T-cell (primary cell): ENCODE measurements at regions not wholly inside any gene's neighbourhood (a gene's known extent, or its start where the extent isn't known, plus 50 kb on each side); places are given as distances from the start of the nearest gene placed in this dataset.

Experiments
- ATAC-seq, 4 experiments: fragments of 200-7000 bp in 3 of 4; fragments of 150-1000 bp in 1 of 4; cut with Tn5 transposase; replicated peaks in 1 of 4; 1 replicate in 3 of 4; 2 replicates in 1 of 4; pipeline ENCODE4 v1.10.0; 2021; ENCODE audit warnings: moderate library complexity in 3 of 4, mild to moderate bottlenecking in 2 of 4, moderate number of reproducible peaks in 1 of 4
- CTCF ChIA-PET, 2 donors: fragments of 300-600 bp; sonication (Branson Sonifier 250); formaldehyde crosslinking; loops; one replicate each; lab custom pipeline; 2022; ENCODE audit warnings: antibody characterized with exemption in 2 of 2; lab: Charles Lee
- POLR2A ChIA-PET, 2 donors: fragments of 300-600 bp; sonication (Branson Sonifier 250); formaldehyde crosslinking; loops; one replicate each; lab custom pipeline; 2022; ENCODE audit warnings: antibody characterized with exemption in 2 of 2; lab: Charles Lee
- DNase-seq, 35 experiments: peaks; one replicate each; pipeline versions ENCODE4 v3.0.0 to v3.0.0-alpha.2; 2013 to 2023
- H3K27ac ChIP-seq: one replicate; pipeline ENCODE4 v1.5.1; 2013; ENCODE audit warnings: low read length
- H3K27me3 ChIP-seq, 2 experiments: replicated peaks in 1 of 2; 1 replicate in 1 of 2; 2 replicates in 1 of 2; pipeline versions ENCODE4 v1.6.1 to v1.7.0; 2013; ENCODE audit warnings: low read length in 1 of 2, mixed read lengths in 1 of 2; ENCODE audit not compliant: control insufficient read depth in 2 of 2, insufficient read depth in 2 of 2; ENCODE audit errors: extremely low read depth in 1 of 2
- H3K36me3 ChIP-seq, 2 donors: 1 replicate in 1 of 2; 2 replicates in 1 of 2; pipeline versions ENCODE4 v1.6.1 to v1.7.0; 2013; ENCODE audit warnings: low read length in 1 of 2; ENCODE audit not compliant: control insufficient read depth in 2 of 2, insufficient read depth in 1 of 2; ENCODE audit errors: extremely low read depth in 1 of 2
- H3K4me1 ChIP-seq, 2 experiments: 1 replicate in 1 of 2; 2 replicates in 1 of 2; pipeline versions ENCODE4 v1.6.1 to v1.7.0; 2013; ENCODE audit warnings: low read length in 2 of 2, mixed read lengths in 1 of 2; ENCODE audit not compliant: insufficient read depth in 2 of 2, control insufficient read depth in 1 of 2; ENCODE audit errors: extremely low read depth in 1 of 2
- H3K4me3 ChIP-seq, 2 donors: 1 replicate in 1 of 2; 2 replicates in 1 of 2; pipeline versions ENCODE4 v1.5.1 to v1.7.0; 2013; ENCODE audit warnings: mild to moderate bottlenecking in 2 of 2, low read length in 1 of 2, moderate library complexity in 1 of 2; ENCODE audit not compliant: control insufficient read depth in 1 of 2; ENCODE audit errors: extremely low read depth in 1 of 2
- H3K9me3 ChIP-seq: 2 replicates; pipeline ENCODE4 v1.7.0; 2013
- H3K27ac Mint-ChIP-seq, 2 donors: one replicate each; pipeline ENCODE4 v1.8.0; 2020 to 2021; ENCODE audit warnings: mild to moderate bottlenecking in 2 of 2, mixed read lengths in 2 of 2
- H3K27me3 Mint-ChIP-seq, 2 donors: one replicate each; pipeline ENCODE4 v1.8.0; 2021 to 2022; ENCODE audit warnings: mixed read lengths in 2 of 2
- H3K36me3 Mint-ChIP-seq: one replicate; pipeline ENCODE4 v1.8.0; 2021; ENCODE audit warnings: mixed read lengths
- H3K4me1 Mint-ChIP-seq, 3 donors: one replicate each; pipeline ENCODE4 v1.8.0; 2020 to 2022; ENCODE audit warnings: mixed read lengths in 3 of 3, mild to moderate bottlenecking in 1 of 3
- H3K4me3 Mint-ChIP-seq, 3 donors: one replicate each; pipeline ENCODE4 v1.8.0; 2020 to 2022; ENCODE audit warnings: mild to moderate bottlenecking in 3 of 3, mixed read lengths in 3 of 3, moderate library complexity in 3 of 3
- H3K9me3 Mint-ChIP-seq, 3 donors: one replicate each; pipeline ENCODE4 v1.8.0; 2020 to 2022; ENCODE audit warnings: mixed read lengths in 3 of 3
- WGBS: methylation state at CpG from one replicate; pipeline ENCODE4 v1.1.5; 2013; ENCODE audit warnings: missing lambda C conversion rate; ENCODE audit not compliant: insufficient coverage; 5-methylcytosine and 5-hydroxymethylcytosine counted together

DNA sequence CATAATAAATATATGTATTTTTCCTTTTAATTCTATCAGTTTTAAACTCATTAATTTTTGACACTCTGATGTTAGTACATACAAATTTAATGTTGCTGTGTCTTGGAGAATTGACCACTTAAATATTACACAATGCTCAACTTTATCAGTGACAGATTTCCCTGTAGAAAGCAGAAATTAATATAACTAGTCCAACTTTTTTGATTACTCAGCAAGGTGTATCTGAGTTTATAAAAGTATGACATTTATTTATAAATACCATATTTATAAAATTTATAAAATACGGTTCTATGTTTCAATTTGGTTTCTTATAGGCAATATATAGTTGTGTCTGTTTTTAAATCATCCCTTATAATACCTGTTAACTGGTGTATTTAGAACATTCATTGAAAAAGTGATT lies 350.0 kb upstream of the EYS start:
- Mint-ChIP-seq H3K36me3 (no peaks in the 10 kb centered on the region), H3K9me3 (peaks cover 7 to 15% (median 14%) of the 10 kb centered on the region in 3 donors), H3K4me3 (no peak overlapping the region), H3K4me1 (no peaks in the 10 kb centered on the region), H3K27ac (no peak overlapping the region), H3K27me3 (no peaks in the 10 kb centered on the region)
- POLR2A ChIA-PET, result no interaction called here
- Histone ChIP-seq H3K4me3 (no peak overlapping the region), H3K9me3 (peaks cover 6% of the 10 kb centered on the region), H3K36me3 (no peaks in the 10 kb centered on the region), H3K4me1 (no peaks in the 10 kb centered on the region), H3K27me3 (no peaks in the 10 kb centered on the region), H3K27ac (no peak overlapping the region)
- WGBS, result no CpG with 5 or more reads among the region's 1 CpG
- DNase-seq (no peak), ATAC-seq (no peak)
- CTCF ChIA-PET, result no interaction called here

DNA sequence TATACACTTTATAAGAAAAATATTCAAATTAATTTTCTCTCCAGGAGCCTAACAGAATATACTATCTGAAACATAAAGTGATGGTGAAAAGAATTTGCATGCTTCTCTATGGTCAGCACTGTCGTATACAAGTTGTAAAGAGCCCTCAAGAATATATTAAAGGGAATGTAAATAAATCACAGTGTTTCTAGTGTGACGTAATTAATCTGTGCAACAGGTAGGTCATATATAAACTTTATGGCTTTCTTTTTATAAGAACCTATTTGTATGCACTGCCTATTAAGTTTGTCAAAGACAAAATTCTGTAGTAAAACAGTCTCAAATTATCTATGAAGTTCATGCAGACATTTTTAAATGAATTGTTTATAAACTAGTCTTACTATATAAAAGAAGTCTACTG lies 347.9 kb upstream of the EYS start:
- H3K9me3 ChIP-seq, result peaks cover 6% of the 10 kb centered on the region
- ATAC-seq (no peak), DNase-seq (no peak)
- H3K4me3 Mint-ChIP-seq, result no peak overlapping the region
- no CpG with 5 or more reads among the region's 2 CpGs for WGBS
- no peaks in the 10 kb centered on the region for H3K4me1 Mint-ChIP-seq
- H3K27ac ChIP-seq, result no peak overlapping the region
- no peak overlapping the region for H3K4me3 ChIP-seq
- H3K36me3 Mint-ChIP-seq, result no peaks in the 10 kb centered on the region
- H3K36me3 ChIP-seq, result no peaks in the 10 kb centered on the region
- H3K9me3 Mint-ChIP-seq, result peaks cover 7 to 15% (median 8%) of the 10 kb centered on the region in 3 donors
- H3K4me1 ChIP-seq, result no peaks in the 10 kb centered on the region
- no peaks in the 10 kb centered on the region for H3K27me3 ChIP-seq
- no peak overlapping the region for H3K27ac Mint-ChIP-seq
- POLR2A ChIA-PET, result no interaction called here
- no peaks in the 10 kb centered on the region for H3K27me3 Mint-ChIP-seq
- CTCF ChIA-PET, result no interaction called here

DNA sequence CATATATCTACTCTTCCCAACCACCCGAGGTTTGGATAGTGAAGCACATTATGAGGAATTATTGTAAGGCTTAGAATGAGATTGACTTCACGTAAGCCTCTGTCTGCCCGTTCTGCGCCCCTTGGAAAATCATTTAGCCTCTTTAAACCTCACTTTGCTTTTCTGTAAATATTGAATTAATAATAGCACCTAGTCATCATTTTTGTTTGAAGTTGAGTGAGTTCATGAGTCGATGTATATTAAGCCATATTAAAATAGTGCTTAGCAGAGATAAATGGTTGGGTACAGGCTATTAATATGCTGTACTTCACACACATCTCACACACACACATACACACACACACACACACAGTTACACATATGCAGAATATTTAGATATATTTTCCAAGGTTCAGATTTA lies 344.8 kb upstream of the EYS start:
- H3K27ac ChIP-seq, result no peak overlapping the region
- ATAC-seq, result no peak

DNA sequence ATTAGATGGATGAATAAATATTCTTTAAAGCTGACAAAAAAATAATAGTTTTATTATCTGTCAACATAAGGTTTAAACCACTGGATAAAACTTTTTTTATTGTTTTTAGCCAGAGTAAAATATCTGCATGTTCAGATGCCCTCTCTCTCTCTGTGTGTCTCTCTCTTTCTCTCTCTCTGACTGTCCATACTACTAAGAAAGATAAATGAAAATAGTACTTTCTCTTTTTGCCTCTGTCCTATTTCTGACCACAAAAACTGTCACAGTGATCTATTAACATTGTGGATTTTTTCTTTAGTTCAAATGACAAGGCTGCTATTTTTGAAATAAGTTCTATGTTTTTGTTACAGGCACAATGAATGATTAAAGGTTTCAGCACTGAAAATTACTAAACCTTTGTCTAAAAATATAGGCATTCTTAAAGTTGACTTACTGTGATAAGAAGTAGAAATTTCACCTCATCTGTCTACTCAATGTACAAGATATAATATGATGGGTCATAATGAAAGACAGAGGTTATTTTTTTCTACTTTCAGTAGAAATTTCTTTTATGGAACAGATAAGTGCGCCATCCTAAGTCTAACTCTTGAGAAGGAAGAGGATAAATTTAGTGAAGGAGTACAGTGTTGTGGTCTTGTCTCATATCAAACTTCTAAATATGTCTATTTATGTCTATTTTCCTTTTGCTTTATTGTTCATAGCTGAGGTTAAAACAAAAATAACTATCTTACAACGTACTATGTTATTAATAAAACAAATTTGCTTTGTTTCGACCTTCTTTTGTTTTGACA lies 341.9 kb upstream of the EYS start:
- Mint-ChIP-seq H3K9me3 (peaks cover 5 to 11% (median 9%) of the 10 kb centered on the region in 3 donors), H3K27me3 (no peaks in the 10 kb centered on the region), H3K36me3 (no peaks in the 10 kb centered on the region), H3K27ac (no peak overlapping the region), H3K4me1 (no peaks in the 10 kb centered on the region), H3K4me3 (no peak overlapping the region)
- ChIA-PET POLR2A (no interaction called here), CTCF (no interaction called here)
- no peaks in the 10 kb centered on the region for H3K4me1 ChIP-seq
- ATAC-seq, result no peak
- no CpG with 5 or more reads among the region's 3 CpGs for WGBS
- H3K4me3 ChIP-seq, result no peak overlapping the region
- no peak overlapping the region for H3K27ac ChIP-seq
- no peaks in the 10 kb centered on the region for H3K36me3 ChIP-seq
- DNase-seq, result no peak
- peaks cover 6% of the 10 kb centered on the region for H3K9me3 ChIP-seq
- H3K27me3 ChIP-seq, result no peaks in the 10 kb centered on the region

More for the DNA sequence above, 344.8 kb upstream of the EYS start:
- Mint-ChIP-seq H3K27ac (no peak overlapping the region), H3K4me1 (no peaks in the 10 kb centered on the region), H3K9me3 (peaks cover 4 to 9% (median 5%) of the 10 kb centered on the region in 3 donors), H3K36me3 (no peaks in the 10 kb centered on the region), H3K27me3 (no peaks in the 10 kb centered on the region), H3K4me3 (no peak overlapping the region)
- Histone ChIP-seq H3K4me3 (no peak overlapping the region), H3K36me3 (no peaks in the 10 kb centered on the region), H3K27me3 (no peaks in the 10 kb centered on the region), H3K9me3 (peaks cover 4% of the 10 kb centered on the region), H3K4me1 (no peaks in the 10 kb centered on the region)
- no peak for DNase-seq
- CTCF ChIA-PET, result no interaction called here
- POLR2A ChIA-PET, result no interaction called here
- no CpG with 5 or more reads among the region's 5 CpGs for WGBS

DNA sequence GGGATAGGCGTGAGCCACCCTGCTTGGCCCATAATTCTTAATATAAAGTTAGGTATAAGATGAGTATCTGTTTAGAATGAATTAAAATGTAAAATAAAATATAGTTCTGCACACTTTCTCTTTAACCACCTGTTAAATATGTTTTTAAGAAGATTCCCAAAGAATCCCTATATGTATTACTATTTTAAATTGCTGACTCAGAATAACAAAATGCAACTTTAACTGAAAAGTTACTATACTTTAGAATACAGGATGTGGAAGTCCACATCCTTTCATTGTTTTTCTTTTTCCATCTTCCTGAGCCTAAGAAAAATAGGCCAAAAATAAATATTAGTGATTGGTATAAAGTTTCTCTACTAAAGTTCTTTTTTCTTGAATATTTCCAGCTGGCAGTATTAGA lies 325.6 kb upstream of the EYS start:
- no CpG with 5 or more reads among the region's 1 CpG for WGBS
- no peaks in the 10 kb centered on the region for H3K27me3 Mint-ChIP-seq
- CTCF ChIA-PET, result no interaction called here

DNA sequence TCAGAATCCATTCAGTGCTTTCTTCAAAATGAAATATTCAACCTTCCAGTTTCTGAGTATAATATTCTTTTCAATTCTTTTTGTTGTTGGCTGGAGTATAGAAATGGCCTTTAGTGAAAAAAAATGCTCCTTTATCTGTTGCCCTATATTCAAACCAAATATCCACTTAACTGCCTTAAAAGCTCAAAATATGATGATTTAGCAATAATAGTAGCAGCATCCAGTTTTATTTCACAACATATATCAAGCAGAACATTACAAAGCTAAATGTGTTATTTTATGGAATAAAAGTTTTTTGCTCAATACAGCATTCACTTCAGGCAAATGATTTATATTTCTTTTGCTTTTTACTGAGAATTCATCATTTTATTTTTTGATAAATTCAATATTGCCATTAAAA lies 322.4 kb upstream of the EYS start:
- H3K27ac ChIP-seq, result no peak overlapping the region
- Mint-ChIP-seq H3K36me3 (no peaks in the 10 kb centered on the region), H3K4me3 (no peak overlapping the region), H3K27ac (no peak overlapping the region), H3K4me1 (no peaks in the 10 kb centered on the region), H3K9me3 (peaks cover 2 to 6% (median 4%) of the 10 kb centered on the region in 3 donors), H3K27me3 (no peaks in the 10 kb centered on the region)
- ChIA-PET POLR2A (interaction anchor here in 1 of 2 donors (0.6 kb wide), 1 partner anchor 334 kb away, joined by 3 read pairs; no protein-coding TSS in a partner anchor), CTCF (no interaction called here)
- ATAC-seq (no peak), DNase-seq (no peak)
- no peak overlapping the region for H3K4me3 ChIP-seq
- H3K36me3 ChIP-seq, result no peaks in the 10 kb centered on the region
- H3K4me1 ChIP-seq, result no peaks in the 10 kb centered on the region
- H3K9me3 ChIP-seq, result peaks cover 2% of the 10 kb centered on the region
- H3K27me3 ChIP-seq, result no peaks in the 10 kb centered on the region

More for the DNA sequence above, 325.6 kb upstream of the EYS start:
- Mint-ChIP-seq H3K4me3 (no peak overlapping the region), H3K9me3 (peaks cover 6 to 14% (median 6%) of the 10 kb centered on the region in 3 donors), H3K4me1 (no peaks in the 10 kb centered on the region), H3K36me3 (no peaks in the 10 kb centered on the region), H3K27ac (no peak overlapping the region)
- no peaks in the 10 kb centered on the region for H3K27me3 ChIP-seq
- no peaks in the 10 kb centered on the region for H3K9me3 ChIP-seq
- no peaks in the 10 kb centered on the region for H3K36me3 ChIP-seq
- H3K4me1 ChIP-seq, result no peaks in the 10 kb centered on the region
- H3K27ac ChIP-seq, result no peak overlapping the region
- H3K4me3 ChIP-seq, result no peak overlapping the region
- no peak for DNase-seq
- POLR2A ChIA-PET, result no interaction called here
- no peak for ATAC-seq
